ENCODE measurements at regions not wholly inside any gene's neighbourhood (a gene's known extent, or its start where the extent isn't known, plus 50 kb on each side); places are given as distances from the start of the nearest gene placed in this dataset.

DNA sequence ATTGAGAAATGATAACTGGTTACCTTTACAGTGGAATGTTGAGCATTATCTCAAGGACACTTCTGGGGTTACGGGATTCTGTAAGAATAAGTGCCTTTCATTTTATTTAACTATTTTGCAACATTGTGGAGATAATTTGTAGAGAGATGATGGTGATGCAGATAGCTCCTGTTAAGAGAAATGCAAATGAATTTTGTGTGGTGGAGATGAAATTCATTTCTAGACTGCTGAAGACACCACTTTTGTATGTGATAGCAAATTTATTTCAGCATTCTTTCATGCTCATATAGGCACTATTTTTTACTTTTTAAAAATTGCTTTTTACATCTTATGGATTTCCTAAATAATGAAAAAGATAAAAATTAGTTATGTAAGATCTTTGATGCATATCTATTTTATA is 463.3 kb upstream of the CBLB start:
- Mint-ChIP-seq H3K4me1 (ENCODE audit: unreplicated experiment) (no peaks in the 10 kb centered on the region), H3K4me3 (ENCODE audit: unreplicated experiment) (no peak overlapping the region), H3K27ac (ENCODE audit: unreplicated experiment) (no peak overlapping the region), H3K9me3 (ENCODE audit: unreplicated experiment) (no peaks in the 10 kb centered on the region), H3K27me3 (ENCODE audit: unreplicated experiment) (no peaks in the 10 kb centered on the region), H3K36me3 (ENCODE audit: low read depth, unreplicated experiment) (no peaks in the 10 kb centered on the region)
- TF ChIP-seq, protein P1, sequence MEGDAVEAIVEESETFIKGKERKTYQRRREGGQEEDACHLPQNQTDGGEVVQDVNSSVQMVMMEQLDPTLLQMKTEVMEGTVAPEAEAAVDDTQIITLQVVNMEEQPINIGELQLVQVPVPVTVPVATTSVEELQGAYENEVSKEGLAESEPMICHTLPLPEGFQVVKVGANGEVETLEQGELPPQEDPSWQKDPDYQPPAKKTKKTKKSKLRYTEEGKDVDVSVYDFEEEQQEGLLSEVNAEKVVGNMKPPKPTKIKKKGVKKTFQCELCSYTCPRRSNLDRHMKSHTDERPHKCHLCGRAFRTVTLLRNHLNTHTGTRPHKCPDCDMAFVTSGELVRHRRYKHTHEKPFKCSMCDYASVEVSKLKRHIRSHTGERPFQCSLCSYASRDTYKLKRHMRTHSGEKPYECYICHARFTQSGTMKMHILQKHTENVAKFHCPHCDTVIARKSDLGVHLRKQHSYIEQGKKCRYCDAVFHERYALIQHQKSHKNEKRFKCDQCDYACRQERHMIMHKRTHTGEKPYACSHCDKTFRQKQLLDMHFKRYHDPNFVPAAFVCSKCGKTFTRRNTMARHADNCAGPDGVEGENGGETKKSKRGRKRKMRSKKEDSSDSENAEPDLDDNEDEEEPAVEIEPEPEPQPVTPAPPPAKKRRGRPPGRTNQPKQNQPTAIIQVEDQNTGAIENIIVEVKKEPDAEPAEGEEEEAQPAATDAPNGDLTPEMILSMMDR (IDR thresholded peaks at IDR 0.05; ENCODE audit: unreplicated experiment) = no peak
- no peak for DNase-seq (ENCODE audit: low spot score)

DNA sequence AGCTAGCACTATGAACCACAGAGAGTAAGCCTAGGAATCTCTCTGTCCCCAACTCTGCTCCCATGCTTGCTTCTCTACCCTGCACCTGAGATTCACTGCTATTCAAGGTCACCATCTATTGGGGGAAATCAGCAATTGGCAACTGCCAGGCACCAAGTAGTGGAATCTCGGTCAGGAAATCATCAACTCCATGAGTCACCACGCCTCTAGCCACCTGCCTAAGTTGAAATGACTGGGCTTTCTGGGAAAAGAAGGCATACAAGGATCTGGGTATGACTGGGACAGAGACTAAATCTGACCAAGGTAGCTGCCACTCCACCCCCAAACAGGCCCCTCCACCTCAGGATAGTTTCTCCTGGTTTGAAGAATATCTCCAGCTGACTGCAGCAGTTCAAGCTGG is 464.1 kb upstream of the CBLB start:
- Mint-ChIP-seq H3K27me3 (ENCODE audit: unreplicated experiment) (no peaks in the 10 kb centered on the region), H3K4me3 (ENCODE audit: unreplicated experiment) (no peak overlapping the region), H3K9me3 (ENCODE audit: unreplicated experiment) (no peaks in the 10 kb centered on the region), H3K36me3 (ENCODE audit: low read depth, unreplicated experiment) (no peaks in the 10 kb centered on the region), H3K4me1 (ENCODE audit: unreplicated experiment) (no peaks in the 10 kb centered on the region), H3K27ac (ENCODE audit: unreplicated experiment) (no peak overlapping the region)
- TF ChIP-seq, protein P1 (IDR thresholded peaks at IDR 0.05; ENCODE audit: unreplicated experiment) = no peak
- no peak for DNase-seq (ENCODE audit: low spot score)

DNA sequence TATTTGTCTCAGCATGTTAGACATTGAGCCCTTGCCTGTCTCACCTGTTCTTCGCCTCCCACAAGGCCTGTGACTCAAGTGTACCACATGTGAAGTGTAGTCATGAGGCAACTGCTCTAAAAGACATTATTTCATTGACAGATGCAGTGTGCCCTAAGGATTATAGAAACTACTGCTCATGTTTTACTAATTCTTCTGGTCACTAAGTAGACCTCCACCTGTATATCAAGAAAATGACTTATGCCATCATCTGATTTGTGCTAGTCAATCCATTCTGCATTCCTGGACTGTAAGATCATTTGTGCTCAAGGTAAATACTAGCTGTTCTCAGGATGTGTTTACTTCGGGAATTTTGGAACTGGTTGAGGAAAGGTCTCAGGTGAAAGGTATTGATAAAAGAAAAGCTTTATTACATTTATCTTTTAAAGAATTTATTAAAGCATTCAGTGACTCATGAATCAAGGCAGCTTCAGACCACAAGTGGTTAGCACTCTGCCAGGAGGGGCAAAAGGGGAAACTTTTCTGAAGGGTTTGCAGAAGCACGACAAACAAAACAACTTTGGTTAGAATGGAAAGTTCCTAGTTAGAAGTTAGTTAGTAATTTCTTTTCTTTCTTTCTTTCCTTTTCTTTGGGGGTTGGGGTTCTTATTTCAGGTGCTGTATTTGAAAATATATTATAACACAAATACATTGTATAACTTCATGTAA is 465.3 kb upstream of the CBLB start:
- Mint-ChIP-seq H3K36me3 (ENCODE audit: low read depth, unreplicated experiment) (no peaks in the 10 kb centered on the region), H3K27ac (ENCODE audit: unreplicated experiment) (no peak overlapping the region), H3K4me1 (ENCODE audit: unreplicated experiment) (no peaks in the 10 kb centered on the region), H3K4me3 (ENCODE audit: unreplicated experiment) (no peak overlapping the region), H3K27me3 (ENCODE audit: unreplicated experiment) (no peaks in the 10 kb centered on the region), H3K9me3 (ENCODE audit: unreplicated experiment) (no peaks in the 10 kb centered on the region)
- DNase-seq (ENCODE audit: low spot score) = no peak
- TF ChIP-seq, protein P1 (IDR thresholded peaks at IDR 0.05; ENCODE audit: unreplicated experiment) = no peak

DNA sequence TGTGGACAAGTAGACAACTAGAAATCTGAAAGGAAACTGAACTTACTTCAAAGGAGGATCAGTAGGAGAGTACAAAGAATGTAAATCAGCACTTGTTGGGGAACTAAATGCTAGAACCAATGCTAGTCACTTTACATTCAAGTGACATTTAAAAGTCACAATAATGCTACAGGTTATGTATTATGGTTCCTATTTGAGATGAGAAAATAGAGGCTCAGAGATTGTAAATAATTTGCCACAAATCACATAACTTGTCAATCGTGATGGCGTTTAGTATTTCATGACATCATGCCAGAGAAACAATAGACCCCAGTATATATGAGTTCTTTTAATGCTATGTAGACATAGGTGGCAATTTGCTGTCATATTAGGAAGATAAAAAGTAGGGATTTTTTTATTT is 467.8 kb upstream of the CBLB start:
- no peak overlapping the region for H3K4me3 Mint-ChIP-seq (ENCODE audit: unreplicated experiment)
- H3K9me3 Mint-ChIP-seq (ENCODE audit: unreplicated experiment) = no peaks in the 10 kb centered on the region
- no peaks in the 10 kb centered on the region for H3K36me3 Mint-ChIP-seq (ENCODE audit: low read depth, unreplicated experiment)
- H3K27ac Mint-ChIP-seq (ENCODE audit: unreplicated experiment) = no peak overlapping the region
- no peaks in the 10 kb centered on the region for H3K4me1 Mint-ChIP-seq (ENCODE audit: unreplicated experiment)
- TF ChIP-seq, protein P1 (IDR thresholded peaks at IDR 0.05; ENCODE audit: unreplicated experiment) = no peak
- no peak for DNase-seq (ENCODE audit: low spot score)
- H3K27me3 Mint-ChIP-seq (ENCODE audit: unreplicated experiment) = no peaks in the 10 kb centered on the region

- no peak overlapping the region for H3K27ac Mint-ChIP-seq (ENCODE audit: unreplicated experiment)
- H3K27me3 Mint-ChIP-seq (ENCODE audit: unreplicated experiment) = no peaks in the 10 kb centered on the region
- H3K4me1 Mint-ChIP-seq (ENCODE audit: unreplicated experiment) = no peaks in the 10 kb centered on the region
- H3K4me3 Mint-ChIP-seq (ENCODE audit: unreplicated experiment) = no peak overlapping the region
- TF ChIP-seq, protein P1 (IDR thresholded peaks at IDR 0.05; ENCODE audit: unreplicated experiment) = no peak
- H3K9me3 Mint-ChIP-seq (ENCODE audit: unreplicated experiment) = no peaks in the 10 kb centered on the region
- no peaks in the 10 kb centered on the region for H3K36me3 Mint-ChIP-seq (ENCODE audit: low read depth, unreplicated experiment)
- DNase-seq (ENCODE audit: low spot score) = no peak
These were observed 468.3 kb upstream of the CBLB start for GRCh38 chr3:106337116-106337515.

Data from endothelial cell (in vitro differentiated cells).